Tibial artery (tissue), 4 donors: ENCODE measurements at regions not wholly inside any gene's neighbourhood (a gene's known extent, or its start where the extent isn't known, plus 50 kb on each side); places are given as distances from the start of the nearest gene placed in this dataset.

Source experiments
- DNase-seq, 2 donors: peaks; one replicate each; pipeline ENCODE4 v3.0.0-alpha.2; 2019
- H3K27ac ChIP-seq, 2 donors: fragments of 200-600 bp; sonication (generic) in 1 of 2; 1 replicate in 1 of 2; 2 replicates in 1 of 2; pipeline ENCODE4 v1.5.1; 2018 to 2019; ENCODE audit warnings: mild to moderate bottlenecking in 1 of 2
- H3K27me3 ChIP-seq, 2 donors: fragments of 200-600 bp; sonication (generic) in 1 of 2; one replicate each; pipeline versions ENCODE4 v1.5.1 to v1.6.0; 2016 to 2019
- H3K36me3 ChIP-seq, 3 donors: fragments of 200-600 bp; sonication (generic) in 2 of 3; one replicate each; pipeline ENCODE4 v1.5.1; 2016 to 2019; ENCODE audit warnings: mild to moderate bottlenecking in 2 of 3
- H3K4me1 ChIP-seq, 4 donors: fragments of 200-600 bp; sonication (generic) in 2 of 4; 1 replicate in 3 of 4; 2 replicates in 1 of 4; pipeline ENCODE4 v1.5.1; 2016 to 2019
- H3K4me3 ChIP-seq, 2 donors: fragments of 200-600 bp; sonication (generic) in 1 of 2; 1 replicate in 1 of 2; 2 replicates in 1 of 2; pipeline ENCODE4 v1.5.1; 2018 to 2019; ENCODE audit warnings: mild to moderate bottlenecking in 2 of 2
- H3K9me3 ChIP-seq, 3 donors: fragments of 200-600 bp; sonication (generic) in 1 of 3; one replicate each; pipeline ENCODE4 v1.5.1; 2016 to 2019
- intact Hi-C: fragments of 100-400 bp; cut with DNase I; formaldehyde crosslinking; loops from one replicate; pipeline ENCODE4 v1.15.0; 2023; ENCODE audit warnings: low total_unique reads
- TF ChIP-seq, protein P1 (sequence below), 2 experiments: fragments of 200-600 bp in 1 of 2; fragments of 450-650 bp in 1 of 2; IDR thresholded peaks; one replicate each; pipeline ENCODE4 v1.5.1; 2017 to 2019; ENCODE audit warnings: antibody characterized with exemption in 2 of 2, mild to moderate bottlenecking in 1 of 2, moderate library complexity in 1 of 2

DNA sequence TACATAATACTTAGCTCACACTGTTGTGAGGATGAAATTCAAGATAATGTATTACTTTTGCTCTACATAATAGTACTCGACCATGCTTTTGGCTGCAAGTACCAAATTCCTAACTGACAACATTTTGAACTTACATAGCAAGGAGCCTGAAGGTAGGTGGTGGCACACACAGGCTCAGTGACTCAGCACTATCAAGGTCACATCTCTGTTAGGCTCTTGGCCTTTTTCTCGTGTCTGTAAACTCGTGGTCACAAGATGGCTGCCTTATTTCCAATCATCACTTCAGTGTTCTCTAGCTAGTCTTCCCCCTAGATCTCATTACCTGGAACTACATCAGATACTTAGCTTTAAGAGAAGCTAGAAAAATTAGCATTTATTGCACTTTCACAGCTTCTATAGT is 61.4 kb upstream of the ABCB5 start:
- no peak for DNase-seq
- no peak overlapping the region for H3K4me3 ChIP-seq
- H3K9me3 ChIP-seq = no peaks in the 10 kb centered on the region
- no peaks in the 10 kb centered on the region for H3K27me3 ChIP-seq
- intact Hi-C loops = no loop called here
- H3K27ac ChIP-seq = no peak overlapping the region
- H3K36me3 ChIP-seq = no peaks in the 10 kb centered on the region
- H3K4me1 ChIP-seq = no peaks in the 10 kb centered on the region
- TF ChIP-seq, protein P1, sequence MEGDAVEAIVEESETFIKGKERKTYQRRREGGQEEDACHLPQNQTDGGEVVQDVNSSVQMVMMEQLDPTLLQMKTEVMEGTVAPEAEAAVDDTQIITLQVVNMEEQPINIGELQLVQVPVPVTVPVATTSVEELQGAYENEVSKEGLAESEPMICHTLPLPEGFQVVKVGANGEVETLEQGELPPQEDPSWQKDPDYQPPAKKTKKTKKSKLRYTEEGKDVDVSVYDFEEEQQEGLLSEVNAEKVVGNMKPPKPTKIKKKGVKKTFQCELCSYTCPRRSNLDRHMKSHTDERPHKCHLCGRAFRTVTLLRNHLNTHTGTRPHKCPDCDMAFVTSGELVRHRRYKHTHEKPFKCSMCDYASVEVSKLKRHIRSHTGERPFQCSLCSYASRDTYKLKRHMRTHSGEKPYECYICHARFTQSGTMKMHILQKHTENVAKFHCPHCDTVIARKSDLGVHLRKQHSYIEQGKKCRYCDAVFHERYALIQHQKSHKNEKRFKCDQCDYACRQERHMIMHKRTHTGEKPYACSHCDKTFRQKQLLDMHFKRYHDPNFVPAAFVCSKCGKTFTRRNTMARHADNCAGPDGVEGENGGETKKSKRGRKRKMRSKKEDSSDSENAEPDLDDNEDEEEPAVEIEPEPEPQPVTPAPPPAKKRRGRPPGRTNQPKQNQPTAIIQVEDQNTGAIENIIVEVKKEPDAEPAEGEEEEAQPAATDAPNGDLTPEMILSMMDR (IDR thresholded peaks at IDR 0.05) = no peak

DNA sequence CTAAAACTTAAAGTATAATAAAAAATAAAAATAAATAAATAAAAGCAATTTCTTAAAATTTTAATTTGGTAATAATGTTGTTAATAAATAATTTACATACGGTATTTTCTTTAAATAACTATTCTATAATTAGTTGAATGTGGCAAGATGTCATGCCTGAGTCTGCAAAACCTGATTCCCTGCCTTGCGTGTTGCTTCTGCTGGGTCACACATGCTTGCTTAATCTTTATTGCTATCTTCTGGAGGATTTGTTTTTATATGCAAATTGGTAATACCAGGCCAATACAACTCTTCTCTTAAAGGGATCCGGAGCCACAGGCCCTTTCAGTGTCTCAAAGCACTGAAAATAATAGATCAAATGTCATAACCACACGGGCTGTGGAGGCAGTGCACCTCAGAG is 59.4 kb upstream of the ABCB5 start:
- Histone ChIP-seq H3K4me3 (no peak overlapping the region), H3K36me3 (no peaks in the 10 kb centered on the region), H3K27me3 (no peaks in the 10 kb centered on the region), H3K9me3 (no peaks in the 10 kb centered on the region), H3K27ac (no peak overlapping the region), H3K4me1 (no peaks in the 10 kb centered on the region)
- intact Hi-C loops = no loop called here
- TF ChIP-seq, protein P1 (IDR thresholded peaks at IDR 0.05) = no peak
- no peak for DNase-seq

DNA sequence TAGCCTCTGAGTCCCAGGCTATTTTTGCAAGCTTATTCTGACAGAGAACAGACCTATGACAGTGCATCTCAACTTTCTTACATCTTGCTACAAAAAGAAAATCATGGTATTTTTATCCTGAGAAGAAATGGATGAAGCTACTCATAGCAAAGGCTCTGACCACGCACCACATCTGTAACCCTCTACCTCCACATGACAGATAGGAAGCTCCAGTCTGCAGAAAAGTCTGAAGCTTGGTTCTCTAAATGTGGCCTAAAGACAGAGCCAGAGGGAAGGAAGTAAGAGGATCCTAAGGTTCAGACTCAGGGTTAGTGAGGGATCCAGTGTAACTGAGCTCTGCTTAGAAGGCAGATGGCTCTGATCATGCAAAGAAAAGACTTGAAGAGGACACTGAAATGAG is 58.4 kb upstream of the ABCB5 start:
- H3K9me3 ChIP-seq = no peaks in the 10 kb centered on the region
- no peaks in the 10 kb centered on the region for H3K27me3 ChIP-seq
- H3K27ac ChIP-seq = no peak overlapping the region
- no peak for DNase-seq
- no peak overlapping the region for H3K4me3 ChIP-seq
- intact Hi-C loops = no loop called here
- no peaks in the 10 kb centered on the region for H3K4me1 ChIP-seq
- TF ChIP-seq, protein P1 (IDR thresholded peaks at IDR 0.05) = no peak
- no peaks in the 10 kb centered on the region for H3K36me3 ChIP-seq

DNA sequence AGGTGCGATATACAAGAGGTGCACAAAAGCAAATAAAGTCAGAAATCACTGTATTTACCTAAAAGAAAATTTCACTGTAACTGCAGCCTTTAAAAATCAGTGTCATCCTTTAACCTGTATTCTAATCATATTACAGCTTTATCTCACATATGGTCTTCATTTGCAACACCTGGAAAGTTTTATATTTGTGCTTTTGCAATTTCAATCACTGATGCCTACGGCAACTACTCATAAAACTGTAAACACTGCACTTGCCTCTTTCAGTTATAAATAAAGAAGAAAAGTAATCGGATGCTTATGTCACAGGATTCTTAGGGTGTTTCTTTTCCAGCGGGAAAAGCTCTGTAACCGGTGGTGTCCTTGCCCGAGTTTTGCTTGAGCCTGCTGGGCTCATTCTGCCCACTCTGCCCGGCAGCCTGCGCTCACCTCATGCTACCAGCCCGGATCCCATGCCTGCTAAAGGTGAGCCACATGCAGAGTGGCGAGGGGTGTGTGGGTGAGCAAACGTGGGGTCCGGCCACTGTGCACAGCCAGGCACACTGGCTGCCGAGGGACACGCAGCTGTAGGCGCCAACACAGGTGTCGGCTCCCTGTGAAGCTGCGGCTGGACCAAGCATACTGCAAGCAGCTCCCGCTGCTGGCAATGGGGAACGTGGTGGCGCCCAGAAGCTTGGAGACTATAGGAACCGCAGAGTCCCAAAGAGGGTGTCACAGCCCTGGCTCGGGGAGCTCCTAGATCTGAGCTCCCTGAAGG is 56.3 kb upstream of the ABCB5 start:
- Histone ChIP-seq H3K27me3 (no peaks in the 10 kb centered on the region), H3K4me3 (no peak overlapping the region), H3K27ac (no peak overlapping the region), H3K9me3 (no peaks in the 10 kb centered on the region), H3K4me1 (no peaks in the 10 kb centered on the region), H3K36me3 (no peaks in the 10 kb centered on the region)
- DNase-seq = no peak
- TF ChIP-seq, protein P1 (IDR thresholded peaks at IDR 0.05) = no peak
- intact Hi-C loops = no loop called here

DNA sequence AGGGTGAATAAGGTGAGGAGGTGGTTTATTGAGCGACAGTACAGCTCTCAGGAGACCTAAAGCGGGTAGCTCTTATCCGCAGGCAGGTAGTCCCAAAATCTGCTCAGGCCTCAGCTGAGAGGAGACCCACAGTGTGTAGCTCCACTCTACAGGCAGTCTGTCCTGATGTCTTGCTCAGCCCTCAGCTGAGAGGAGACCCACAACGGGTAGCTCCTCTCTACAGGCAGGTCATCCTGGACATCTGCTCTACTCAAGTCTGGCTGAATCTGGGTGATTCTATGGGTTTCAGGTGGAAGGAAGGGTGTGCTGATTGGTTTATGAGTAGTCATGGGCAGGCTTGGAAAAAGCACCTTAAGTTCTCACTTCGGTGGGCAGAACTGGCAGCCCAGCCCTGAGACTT is 55.6 kb upstream of the ABCB5 start:
- Histone ChIP-seq H3K9me3 (no peaks in the 10 kb centered on the region), H3K4me3 (no peak overlapping the region), H3K4me1 (no peaks in the 10 kb centered on the region), H3K36me3 (no peaks in the 10 kb centered on the region), H3K27ac (no peak overlapping the region), H3K27me3 (no peaks in the 10 kb centered on the region)
- TF ChIP-seq, protein P1 (IDR thresholded peaks at IDR 0.05) = no peak
- intact Hi-C loops = no loop called here
- DNase-seq = no peak
